GM21576 (cell line): ENCODE measurements at regions not wholly inside any gene's neighbourhood (a gene's known extent, or its start where the extent isn't known, plus 50 kb on each side); places are given as distances from the start of the nearest gene placed in this dataset.

Experiments used
- ATAC-seq: cut with Tn5 transposase; IDR thresholded peaks from one replicate; pipeline ENCODE4 v1.9.1; 2021; ENCODE audit warnings: mild to moderate bottlenecking, moderate library complexity; ENCODE audit not compliant: unreplicated experiment

DNA sequence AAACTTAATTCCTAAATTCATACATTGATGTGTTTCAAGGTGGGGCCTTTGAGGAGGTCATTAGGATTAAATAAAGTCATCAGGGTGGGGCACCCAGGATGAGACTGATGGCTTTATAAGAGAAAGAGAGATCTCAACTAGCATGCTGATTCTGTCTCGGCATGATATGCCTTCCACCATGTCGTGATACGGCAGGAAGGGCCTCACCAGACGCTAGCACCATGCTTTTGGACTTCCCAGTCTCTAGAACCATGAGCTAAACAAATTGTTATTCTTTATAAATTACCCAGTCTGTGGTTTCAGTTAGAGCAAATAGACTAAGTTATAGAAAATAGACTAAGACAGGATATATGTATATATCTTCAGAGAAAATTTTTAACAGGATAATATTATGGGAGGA lies 759.6 kb downstream of the MED13L start:
- ATAC-seq = no peak

DNA sequence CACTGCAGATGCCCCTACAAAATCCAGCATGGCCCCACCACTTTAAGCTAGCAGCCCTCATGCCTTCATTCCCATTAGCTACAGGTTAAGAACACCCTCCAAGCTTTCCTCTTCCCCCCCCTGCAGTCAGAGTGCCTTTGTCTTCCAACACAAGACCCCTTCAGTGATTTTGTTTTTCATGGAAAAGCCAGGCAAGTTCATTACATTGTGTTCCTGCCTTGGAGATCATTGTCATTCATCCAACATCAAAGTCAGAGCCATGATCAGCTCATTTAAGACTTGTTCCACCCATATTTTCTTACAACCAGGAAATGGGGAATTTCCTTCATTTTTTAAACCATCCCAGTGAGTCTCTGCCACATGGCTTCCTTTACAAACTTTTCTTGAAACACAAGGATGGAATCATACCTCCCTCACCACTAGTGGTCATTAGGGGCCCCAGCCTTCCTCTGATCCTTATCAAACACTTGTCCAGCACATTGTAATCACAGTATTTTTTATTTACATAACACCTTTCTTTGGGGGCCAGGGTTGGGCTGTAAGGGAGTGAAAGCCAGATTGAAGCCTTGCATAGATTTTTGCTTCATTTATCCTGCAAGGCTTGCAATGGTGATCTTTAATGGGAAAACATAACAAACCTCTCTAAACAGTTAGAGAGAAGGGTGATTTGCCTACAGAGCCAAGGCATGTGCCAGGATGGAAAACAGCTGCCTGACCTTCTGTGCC lies 765.3 kb downstream of the MED13L start:
- no peak for ATAC-seq

DNA sequence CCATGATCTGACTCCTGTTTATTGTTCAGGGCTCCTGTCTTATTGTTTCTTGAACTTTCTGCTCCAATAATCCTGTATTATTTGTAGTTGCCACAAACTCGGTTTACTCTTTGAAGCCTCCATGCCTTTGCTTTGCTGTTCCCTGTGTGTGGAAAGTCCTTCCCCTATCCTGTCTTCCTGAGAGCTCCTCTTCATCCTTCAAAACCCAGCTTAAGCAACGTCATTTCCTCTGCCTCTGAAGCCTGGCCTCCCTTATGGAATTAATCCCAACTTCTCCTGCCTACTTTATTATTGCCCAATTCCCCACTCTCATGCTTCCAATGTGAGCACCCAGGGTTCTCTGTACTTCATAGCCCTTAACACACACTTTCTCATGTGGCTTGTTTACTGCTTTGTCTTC lies 766.2 kb downstream of the MED13L start:
- ATAC-seq = no peak

DNA sequence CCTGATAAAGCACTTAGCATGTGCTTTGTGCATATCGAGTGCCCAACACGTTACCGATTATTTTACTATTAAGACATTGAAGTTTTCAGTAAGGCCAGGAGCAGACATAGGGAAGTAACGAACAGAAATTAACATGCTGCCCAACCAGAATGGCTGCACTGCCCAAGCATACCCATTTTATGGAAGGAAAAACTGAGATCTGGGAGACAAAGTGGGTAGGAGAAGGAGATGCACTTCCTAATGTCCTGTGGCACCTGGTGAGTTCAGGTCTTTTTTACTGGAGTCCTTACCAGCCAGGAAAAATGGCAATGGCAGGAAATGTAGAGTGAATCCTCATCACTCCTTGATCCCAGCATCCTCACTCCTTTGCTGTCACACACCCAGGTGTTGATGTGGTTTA lies 768.5 kb downstream of the MED13L start:
- ATAC-seq = no peak

DNA sequence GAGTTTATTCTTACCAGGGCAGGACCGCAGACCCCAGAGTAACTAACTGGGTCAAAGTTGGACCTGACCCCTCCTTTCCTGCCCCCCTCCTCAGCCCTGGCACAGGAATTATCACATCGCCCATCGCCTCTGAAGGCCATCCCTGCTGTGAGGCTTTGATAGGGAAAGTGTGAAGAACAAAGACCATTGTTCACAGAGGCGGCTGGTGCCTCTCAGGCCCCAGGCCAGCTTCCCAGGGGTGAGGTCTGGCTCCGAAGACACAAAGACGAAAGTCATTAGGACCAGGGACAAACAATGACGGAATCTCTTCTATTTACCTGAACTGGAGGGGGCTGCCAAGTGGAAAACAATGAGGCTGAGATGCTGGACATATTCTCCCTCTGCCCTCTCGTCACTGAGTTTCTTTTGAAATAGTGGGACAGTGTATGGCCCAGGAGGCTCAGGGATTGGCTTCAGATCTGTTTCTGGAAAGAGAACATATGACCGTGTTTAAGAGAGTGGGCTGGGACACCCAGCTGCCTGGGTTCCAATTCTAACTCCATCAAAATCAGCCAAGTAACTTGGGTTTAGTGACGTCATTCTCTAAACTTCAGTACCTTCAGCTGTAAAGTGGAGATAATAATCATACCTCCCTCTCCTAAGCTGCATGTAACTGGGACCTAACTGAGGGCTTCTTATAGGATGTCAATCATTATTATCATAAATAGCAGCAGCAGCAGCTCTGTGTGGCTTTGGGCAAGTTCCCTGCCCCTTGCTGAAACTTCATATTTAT lies 769.4 kb downstream of the MED13L start:
- no peak for ATAC-seq

DNA sequence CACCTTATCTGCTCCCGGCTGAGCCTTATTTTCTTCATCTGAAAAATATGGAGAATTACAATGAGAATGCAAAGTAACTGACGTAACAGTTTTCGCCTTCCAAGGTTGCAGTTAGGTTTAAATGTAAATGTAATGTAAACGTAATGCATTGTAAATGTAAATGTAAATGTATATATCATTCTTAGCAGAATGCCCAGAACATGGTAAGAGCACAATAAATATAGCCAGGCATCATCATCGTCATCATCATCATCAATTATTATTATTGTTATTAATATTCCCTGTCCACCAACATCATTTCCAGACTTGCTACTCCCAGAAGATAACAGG lies 770.0 kb downstream of the MED13L start:
- ATAC-seq = no peak

DNA sequence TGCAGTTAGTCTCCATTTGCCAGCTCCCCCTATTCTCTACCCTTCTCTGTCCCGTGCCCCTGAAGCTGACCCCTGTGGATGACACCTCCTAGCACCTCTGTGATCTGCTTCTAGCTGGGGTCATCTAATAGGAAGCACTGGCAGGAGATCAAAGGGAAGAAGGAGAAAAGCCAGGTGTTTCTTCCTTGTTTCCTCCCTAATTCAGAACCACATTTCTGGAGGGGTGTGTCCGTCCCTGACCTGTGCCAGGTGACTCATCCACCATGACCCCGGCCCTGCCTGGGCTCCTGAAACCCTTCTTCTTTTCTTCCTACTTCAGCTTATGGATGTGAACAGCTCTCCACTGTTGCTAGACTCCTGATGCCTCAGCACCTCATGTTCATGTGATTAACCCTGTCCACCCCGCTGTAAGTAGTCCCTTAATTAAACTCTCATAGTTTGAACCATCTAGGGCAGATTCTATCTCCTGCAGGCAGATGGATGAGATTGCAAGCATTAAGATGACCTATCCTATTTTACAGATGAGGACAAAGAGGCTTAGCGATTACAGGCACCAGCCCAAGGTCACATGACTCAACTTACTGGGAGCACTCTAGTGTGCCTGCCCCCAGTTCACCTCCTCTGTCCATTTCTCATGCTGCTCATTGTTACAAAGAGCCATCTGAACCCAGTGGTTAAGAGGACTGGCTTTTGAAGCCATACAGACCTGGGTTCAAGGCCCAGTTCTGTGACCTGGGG lies 770.5 kb downstream of the MED13L start:
- no peak for ATAC-seq

DNA sequence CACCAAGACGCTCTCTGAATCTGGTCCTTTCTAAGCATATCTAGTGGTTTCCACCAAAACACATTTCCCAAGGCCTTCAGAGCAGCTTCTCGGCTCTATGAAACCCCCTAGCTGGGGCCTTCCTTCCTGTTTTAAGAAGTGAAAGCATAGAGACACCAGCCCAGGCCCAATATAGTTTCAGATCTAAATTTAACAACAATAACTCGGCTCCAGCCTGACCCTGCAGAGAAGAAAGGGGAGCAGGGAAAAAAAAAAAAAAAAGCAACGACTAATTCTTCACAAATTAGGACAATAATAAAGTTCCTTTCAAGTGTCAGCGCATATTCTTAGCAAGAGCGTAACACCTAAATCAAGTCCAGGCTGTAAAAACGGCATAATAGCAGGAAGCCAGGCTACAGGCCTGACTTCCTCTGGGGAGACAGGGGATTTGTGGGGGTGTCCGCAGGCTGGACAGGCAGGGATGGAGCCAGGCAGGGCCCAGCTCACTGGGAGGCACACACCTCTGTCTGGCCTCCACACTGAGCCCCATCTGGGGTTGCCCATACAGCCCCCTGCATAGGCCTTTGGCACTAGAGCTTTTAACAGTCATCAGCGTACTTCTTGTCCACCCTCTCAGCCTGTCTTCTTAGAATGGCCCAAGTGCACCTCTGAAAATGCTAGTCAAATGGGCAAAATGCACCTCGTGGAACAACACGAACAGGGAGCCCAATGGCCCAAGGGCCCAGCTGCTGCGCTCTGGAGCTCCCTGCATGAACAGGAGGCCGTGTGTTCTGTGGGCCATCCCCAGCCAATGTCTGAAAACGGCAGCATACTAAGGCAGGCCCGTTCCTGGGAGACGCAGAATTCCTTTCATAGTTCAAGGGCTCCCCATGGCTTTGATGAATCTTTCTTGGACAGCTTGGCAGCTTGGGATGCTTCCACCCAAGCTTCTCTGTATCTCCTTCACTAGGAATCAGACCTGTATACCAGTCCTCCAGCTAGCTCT lies 772.9 kb downstream of the MED13L start:
- ATAC-seq = peak; percentile 95

DNA sequence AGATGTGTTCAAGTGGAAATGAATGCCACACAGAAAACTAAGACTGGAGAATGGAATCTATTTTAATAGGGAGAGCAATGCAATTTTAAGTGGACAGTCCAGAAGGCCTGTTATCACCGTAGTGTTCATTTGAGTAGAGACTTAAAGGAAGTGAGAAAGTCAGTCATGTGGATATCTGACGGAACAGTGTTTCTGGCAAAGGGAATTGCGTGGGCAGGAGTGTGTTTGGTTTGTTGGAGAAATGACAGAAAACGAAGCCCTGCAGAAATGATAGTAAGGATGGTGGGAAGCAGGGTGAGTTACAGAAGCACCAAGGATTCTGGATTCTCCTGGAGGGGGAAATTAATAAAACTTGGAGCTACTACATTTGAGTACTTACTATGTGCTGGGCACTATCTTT lies 776.6 kb downstream of the MED13L start:
- no peak for ATAC-seq

DNA sequence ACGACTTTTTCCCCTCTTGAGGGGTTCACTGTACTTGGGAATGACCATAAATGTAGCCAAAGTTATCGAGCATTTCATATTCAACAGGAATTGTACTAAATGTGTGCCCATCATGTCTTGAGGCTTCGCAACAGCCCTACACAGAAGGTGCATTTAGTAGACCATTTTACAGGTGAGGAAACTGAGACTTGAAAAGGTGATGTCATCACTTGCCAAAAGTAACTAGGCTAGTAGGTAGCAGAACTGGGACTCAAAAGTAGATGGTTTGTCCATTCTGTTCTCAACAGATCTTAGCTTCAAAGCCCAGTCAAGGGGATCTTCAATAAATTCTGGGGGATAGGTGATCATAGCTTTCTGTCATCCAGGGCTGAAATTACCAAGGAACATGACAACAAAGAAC lies 782.2 kb downstream of the MED13L start:
- no peak for ATAC-seq

DNA sequence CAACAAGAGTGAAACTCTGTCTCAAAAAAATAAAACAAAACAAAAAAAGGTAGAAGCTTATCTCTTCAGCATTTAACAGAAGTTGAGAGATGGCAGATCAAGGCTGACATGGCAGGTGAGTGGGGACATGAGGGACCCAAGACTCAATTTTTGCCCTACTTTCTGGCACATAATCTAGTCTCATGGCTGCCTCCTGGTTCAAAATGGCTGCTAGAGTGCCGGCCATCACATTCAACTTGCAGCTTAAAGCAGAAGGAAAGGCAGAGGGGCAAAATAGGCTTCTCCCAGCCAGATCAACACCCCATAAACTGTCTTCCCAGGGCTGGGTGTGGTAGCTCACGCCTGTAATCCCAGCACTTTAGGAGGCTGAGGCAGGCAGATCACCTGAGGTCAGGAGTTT lies 784.9 kb downstream of the MED13L start:
- no peak for ATAC-seq

DNA sequence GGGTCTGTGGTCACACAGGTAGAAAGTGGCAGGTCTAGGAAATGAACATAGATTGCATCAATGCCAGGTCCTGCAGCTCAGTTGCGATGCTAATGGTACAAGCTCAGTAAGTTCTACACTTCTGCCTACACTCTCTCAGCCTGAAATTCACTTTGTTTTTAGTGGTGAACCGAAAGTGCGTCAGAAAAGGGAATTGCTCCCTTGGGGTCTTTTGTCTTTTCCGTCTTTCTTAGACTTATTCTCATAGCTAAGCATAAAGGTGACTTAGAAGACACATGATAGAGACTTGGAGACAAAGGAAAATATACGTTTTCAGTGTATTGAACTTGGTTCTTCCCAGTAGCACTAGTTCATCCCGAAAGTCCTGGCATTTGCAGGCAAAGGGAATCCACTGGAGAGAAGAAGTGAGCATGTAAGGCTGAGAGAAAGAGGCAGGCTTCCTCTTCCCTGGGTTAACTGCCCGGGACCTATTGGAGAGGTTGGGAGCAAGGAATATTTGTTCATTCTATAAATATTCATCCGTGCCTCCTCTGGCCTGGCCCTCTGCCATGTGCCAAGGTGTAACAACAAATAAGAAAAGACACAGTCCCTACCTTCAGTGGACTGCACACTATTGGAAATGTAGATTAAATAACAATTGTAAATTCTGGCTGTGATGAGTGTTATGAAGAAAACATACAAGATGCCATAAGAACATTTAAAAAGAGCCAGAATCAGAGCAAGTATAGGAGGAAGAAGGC lies 785.8 kb downstream of the MED13L start:
- no peak for ATAC-seq

DNA sequence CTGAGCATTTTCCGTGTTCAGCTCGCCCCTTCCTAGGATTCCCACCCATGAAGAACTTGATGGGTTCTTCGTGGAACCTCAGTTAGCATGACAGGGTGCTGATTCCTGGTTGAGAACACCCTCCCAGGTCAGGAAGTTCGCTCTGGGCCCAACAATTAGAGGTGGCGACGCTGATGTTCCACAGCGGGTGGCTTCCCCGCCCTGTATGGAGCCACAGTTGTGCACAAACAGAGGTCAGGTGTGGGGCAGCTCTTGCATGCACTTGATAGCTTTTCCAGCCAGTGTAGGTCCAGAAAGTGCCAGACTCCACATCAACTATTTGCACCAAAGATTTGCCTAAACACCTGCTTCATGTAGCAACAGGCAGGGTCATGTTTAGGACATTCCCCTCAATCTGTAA lies 788.2 kb downstream of the MED13L start:
- ATAC-seq = no peak

DNA sequence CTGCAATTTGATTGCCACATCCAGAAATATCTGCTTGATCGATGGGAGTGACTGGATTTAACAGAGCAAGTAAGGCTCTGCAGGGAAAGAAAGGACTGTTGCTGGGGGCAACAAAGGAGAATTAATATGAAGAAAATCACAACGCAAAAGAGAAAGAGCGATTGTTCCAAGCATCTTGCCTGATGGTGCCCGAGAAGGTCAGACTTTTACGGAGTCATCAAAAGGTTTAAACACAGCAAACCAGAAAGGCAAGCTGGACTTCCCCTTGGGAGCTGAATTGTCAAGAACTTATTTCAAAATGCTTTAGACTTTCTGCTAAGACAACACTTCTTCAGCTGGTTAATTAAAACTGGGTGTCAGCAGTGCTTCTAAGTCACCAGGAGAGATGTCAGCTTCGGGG lies 791.5 kb downstream of the MED13L start:
- ATAC-seq = no peak

DNA sequence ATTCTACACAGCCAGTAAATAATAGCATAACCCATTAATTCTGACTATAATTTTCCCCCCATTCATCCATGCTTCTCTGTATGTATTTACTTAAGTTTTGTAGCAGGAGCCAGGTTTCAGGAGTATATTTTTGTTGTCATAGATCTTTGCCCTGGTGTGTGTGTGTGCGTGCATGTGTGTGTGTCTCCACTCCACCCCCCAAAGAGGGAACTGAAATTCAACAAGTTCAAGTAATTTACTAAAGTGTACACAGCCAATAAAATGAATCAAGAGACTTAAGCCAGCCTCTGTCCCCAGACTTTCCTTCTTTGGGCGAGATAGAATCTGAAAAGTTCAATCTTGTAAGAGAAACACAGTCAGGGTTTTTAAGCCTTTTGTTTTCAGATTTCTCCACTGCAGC lies 792.0 kb downstream of the MED13L start:
- ATAC-seq = no peak

DNA sequence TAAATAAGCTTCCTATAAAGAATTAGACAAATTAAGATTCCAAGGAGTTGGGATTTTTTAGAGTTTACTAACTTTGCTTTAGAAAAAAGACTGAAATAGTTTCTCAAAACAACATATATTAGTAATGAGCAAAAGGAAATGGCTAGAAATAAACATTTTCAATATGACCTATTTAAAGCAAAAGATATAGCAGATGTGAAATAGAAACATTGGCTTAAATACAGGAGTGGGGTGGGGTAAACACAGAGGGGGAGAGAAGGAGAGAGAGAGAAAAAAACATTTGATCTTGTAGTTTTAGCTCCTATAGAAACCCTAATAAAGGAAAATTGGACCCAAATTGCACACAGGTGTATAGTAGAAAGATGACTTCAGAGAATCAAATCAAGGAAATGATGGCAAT lies 794.5 kb downstream of the MED13L start:
- no peak for ATAC-seq

DNA sequence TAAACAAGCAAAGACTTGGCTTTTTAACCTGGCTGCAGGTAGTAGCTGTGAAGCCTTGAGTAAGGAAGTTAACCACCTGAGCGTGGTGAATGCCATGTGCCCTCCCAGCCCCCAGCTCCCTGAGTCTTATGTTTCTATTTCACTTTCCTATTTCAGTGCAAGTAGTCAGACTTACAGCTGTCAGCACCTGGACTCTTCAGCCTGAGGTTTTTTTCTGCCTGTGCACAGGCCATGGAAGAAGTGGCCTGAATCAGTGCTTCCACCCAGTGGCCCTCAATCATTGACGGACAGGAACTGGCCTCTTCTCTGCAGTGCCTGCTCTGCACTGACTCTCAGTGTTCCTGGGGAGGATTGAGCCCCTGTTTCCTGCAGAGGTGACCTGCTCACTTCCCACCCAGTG lies 796.4 kb downstream of the MED13L start:
- ATAC-seq = peak; percentile 81

DNA sequence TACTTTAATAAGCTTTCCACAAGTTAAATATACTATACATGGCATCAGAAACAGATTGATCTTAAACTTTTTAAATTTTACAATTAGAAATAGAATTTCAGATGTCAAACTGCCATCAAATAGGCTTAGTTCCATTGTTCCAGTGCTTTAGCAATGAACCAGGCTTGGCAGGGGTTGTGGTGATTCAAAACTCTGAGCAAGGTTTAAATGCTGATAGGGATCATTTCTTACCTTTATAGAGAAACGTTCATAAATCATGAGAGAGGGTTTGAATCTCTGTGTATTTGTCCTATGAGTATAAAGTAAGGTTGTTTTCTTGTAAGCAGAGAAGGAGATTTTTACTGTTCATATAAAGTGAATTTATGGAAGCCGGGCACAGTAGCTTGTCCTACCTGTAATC lies 794.5 kb upstream of the TBX3 start:
- ATAC-seq = no peak

DNA sequence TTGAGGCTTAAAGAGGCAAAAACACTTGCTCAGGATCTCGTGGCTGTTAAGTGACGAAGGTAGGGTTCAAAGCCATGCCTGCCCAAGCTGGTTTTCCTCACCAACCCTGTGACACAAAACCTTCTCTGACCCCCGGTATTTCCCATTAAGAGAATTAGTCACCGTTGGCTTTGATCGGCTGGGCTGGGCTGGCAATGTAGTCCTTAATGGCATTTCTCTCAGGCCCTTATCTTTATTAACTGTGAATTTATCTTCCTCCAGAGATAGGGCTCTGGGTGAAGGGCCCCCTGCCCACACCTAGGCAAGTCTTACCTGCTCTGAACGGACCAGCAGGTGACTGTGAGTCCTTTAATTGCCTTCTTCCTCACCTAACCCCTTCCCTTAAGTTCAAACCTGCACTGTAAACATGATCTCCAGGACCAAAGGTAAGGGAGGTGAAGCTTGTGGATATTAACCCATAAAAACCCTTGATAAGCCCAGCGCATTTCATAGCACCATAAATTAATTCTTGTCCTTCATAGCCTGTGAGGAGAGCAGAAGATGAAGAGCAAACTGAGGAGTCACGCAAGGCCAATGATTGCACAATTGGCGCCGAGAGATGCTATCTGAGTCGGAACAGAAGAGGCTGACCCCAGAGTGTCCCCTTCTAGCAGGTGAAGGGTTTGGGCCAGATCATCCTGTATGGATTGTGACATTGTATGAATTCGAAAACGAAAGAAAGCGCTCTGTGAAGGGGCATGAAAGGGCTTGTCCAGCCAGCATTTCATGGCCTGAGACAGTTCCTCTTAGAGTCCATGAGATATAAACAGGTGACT lies 790.8 kb upstream of the TBX3 start:
- ATAC-seq = no peak
